HG02870 (cell line): ENCODE measurements at regions not wholly inside any gene's neighbourhood (a gene's known extent, or its start where the extent isn't known, plus 50 kb on each side); places are given as distances from the start of the nearest gene placed in this dataset.

ENCODE experiments used
- ATAC-seq: cut with Tn5 transposase; IDR thresholded peaks from one replicate; pipeline ENCODE4 v1.9.1; 2021; ENCODE audit warnings: mild to moderate bottlenecking, moderate library complexity; ENCODE audit not compliant: unreplicated experiment

GRCh38 chr6:139498715-139499114 is 124.3 kb upstream of the CITED2 start:
- no peak for ATAC-seq

- no peak for ATAC-seq
Observed at GRCh38 chr6:139497345-139497961, 123.0 kb upstream of the CITED2 start.

GRCh38 chr6:139496654-139497344 is 122.4 kb upstream of the CITED2 start:
- ATAC-seq, result no peak

GRCh38 chr6:139494376-139494990 is 120.0 kb upstream of the CITED2 start:
- no peak for ATAC-seq

- no peak for ATAC-seq
Observed at GRCh38 chr6:139490482-139490881, 116.0 kb upstream of the CITED2 start.

GRCh38 chr6:139486476-139486799 is 112.0 kb upstream of the CITED2 start:
- ATAC-seq, result no peak

- ATAC-seq, result no peak
Observed at GRCh38 chr6:139485742-139486475, 111.5 kb upstream of the CITED2 start.

GRCh38 chr6:139485185-139485584 is 110.7 kb upstream of the CITED2 start:
- ATAC-seq, result no peak

- no peak for ATAC-seq
Observed at GRCh38 chr6:139483079-139483478, 108.6 kb upstream of the CITED2 start.

- ATAC-seq, result no peak
Observed at GRCh38 chr6:139482287-139482686, 107.8 kb upstream of the CITED2 start.

- no peak for ATAC-seq
Observed at GRCh38 chr6:139480356-139481165, 106.1 kb upstream of the CITED2 start.

- no peak for ATAC-seq
Observed at GRCh38 chr6:139479433-139480222, 105.2 kb upstream of the CITED2 start.

- no peak for ATAC-seq
Observed at GRCh38 chr6:139475646-139476045, 101.2 kb upstream of the CITED2 start.

GRCh38 chr6:139475241-139475640 is 100.8 kb upstream of the CITED2 start:
- no peak for ATAC-seq

GRCh38 chr6:139474145-139475108 is 100.0 kb upstream of the CITED2 start:
- ATAC-seq, result peak; percentile 86

- ATAC-seq, result no peak
Observed at GRCh38 chr6:139473731-139474130, 99.3 kb upstream of the CITED2 start.

- no peak for ATAC-seq
Observed at GRCh38 chr6:139473231-139473701, 98.8 kb upstream of the CITED2 start.

GRCh38 chr6:139472351-139473015 is 98.0 kb upstream of the CITED2 start:
- no peak for ATAC-seq
